K562 (cell line): ENCODE measurements at regions not wholly inside any gene's neighbourhood (a gene's known extent, or its start where the extent isn't known, plus 50 kb on each side); places are given as distances from the start of the nearest gene placed in this dataset.

Source experiments
- ATAC-seq: fragments of 200-7000 bp; cut with Tn5 transposase; 3 replicates; pipeline ENCODE4 v1.9.1; 2020; ENCODE audit warnings: moderate library complexity
- BruUV-seq: library from RNA; stranded (reverse); fragments of 400-500 nt; replicated peaks from 2 replicates; lab custom pipeline; 2021; lab: Mats Ljungman, UMichigan
- CTCF ChIA-PET: fragments of 300-600 bp; formaldehyde crosslinking; extraction: SDS; loops from one replicate; lab custom pipeline; 2021; ENCODE audit warnings: low intra/inter-chr PET ratio; lab: Yijun Ruan, JAX
- POLR2A ChIA-PET: fragments of 300-600, 350-650 bp; sonication (Branson Sonifier 250); formaldehyde crosslinking; extraction: SDS; loops from one replicate; lab custom pipeline; 2021; ENCODE audit warnings: antibody characterized with exemption, inconsistent platforms; lab: Yijun Ruan, JAX
- DNase-seq, 4 experiments: peaks; one replicate each; pipeline versions ENCODE4 v3.0.0 to v3.0.0-alpha.2; 2011 to 2018; ENCODE audit warnings: low spot score in 3 of 4, mixed read lengths in 3 of 4; ENCODE audit errors: extremely low read depth in 1 of 4
- FAIRE-seq: peaks from 2 replicates; lab custom pipeline; 2011; peaks lifted over from hg19 to GRCh38; lab: Jason Lieb, UNC
- H2AFZ ChIP-seq: 2 replicates; pipeline ENCODE4 v1.6.0; 2011; ENCODE audit warnings: low read depth, low read length, control low read depth, inconsistent platforms
- H3K27ac ChIP-seq: fragments of 200-600 bp; 3 replicates; pipeline ENCODE4 v1.8.0; 2011; ENCODE audit warnings: low read depth, mild to moderate bottlenecking, control low read depth, inconsistent platforms, low read length, moderate library complexity, mixed read lengths; ENCODE audit errors: extremely low read depth
- H3K27me3 ChIP-seq, 2 experiments: fragments of 300-600 bp in 1 of 2; 2 replicates in 1 of 2; 3 replicates in 1 of 2; pipeline versions ENCODE4 v1.6.0 to v1.8.0; 2011; ENCODE audit warnings: inconsistent platforms in 2 of 2, low read length in 2 of 2, mild to moderate bottlenecking in 1 of 2, mixed read lengths in 1 of 2, moderate library complexity in 1 of 2; ENCODE audit not compliant: control insufficient read depth in 2 of 2, insufficient read depth in 2 of 2
- H3K36me3 ChIP-seq: fragments of 300-600 bp; 3 replicates; pipeline ENCODE4 v1.8.0; 2011; ENCODE audit warnings: mild to moderate bottlenecking, low read length, inconsistent platforms; ENCODE audit not compliant: control insufficient read depth, insufficient read depth
- H3K4me1 ChIP-seq, 2 experiments: fragments of 200-600 bp in 1 of 2; replicated peaks in 1 of 2; 2 replicates in 1 of 2; 3 replicates in 1 of 2; pipeline versions ENCODE4 v1.5.1 to v1.8.0; 2011; ENCODE audit warnings: inconsistent platforms in 2 of 2, low read length in 2 of 2, mild to moderate bottlenecking in 1 of 2, mixed read lengths in 1 of 2, moderate library complexity in 1 of 2; ENCODE audit not compliant: control insufficient read depth in 2 of 2, insufficient read depth in 2 of 2
- H3K4me2 ChIP-seq: 2 replicates; pipeline ENCODE4 v1.6.1; 2011; ENCODE audit warnings: low read length, control low read depth, inconsistent platforms, mixed read lengths; ENCODE audit not compliant: insufficient read depth
- H3K4me3 ChIP-seq: fragments of 200-600 bp; sonication (generic), shearing (Covaris generic); 2 replicates; pipeline ENCODE4 v1.5.1; 2016; ENCODE audit warnings: control low read depth, inconsistent platforms
- H3K79me2 ChIP-seq: fragments of 200-600 bp; 3 replicates; pipeline ENCODE4 v1.8.0; 2011; ENCODE audit warnings: low read length, inconsistent platforms; ENCODE audit not compliant: control insufficient read depth, insufficient read depth
- H3K9ac ChIP-seq, 2 experiments: 2 replicates each; pipeline versions ENCODE4 v1.6.0 to v1.6.1; 2011; ENCODE audit warnings: low read depth in 2 of 2, low read length in 2 of 2, control low read depth in 1 of 2, inconsistent platforms in 1 of 2, mild to moderate bottlenecking in 1 of 2, mixed read lengths in 1 of 2; ENCODE audit not compliant: insufficient read depth in 1 of 2
- H3K9me1 ChIP-seq: one replicate; pipeline ENCODE4 v1.6.0; 2011; ENCODE audit warnings: inconsistent platforms, mild to moderate bottlenecking, low read length, moderate library complexity; ENCODE audit not compliant: control insufficient read depth, insufficient read depth
- H3K9me3 ChIP-seq: replicated peaks from 2 replicates; pipeline ENCODE4 v1.5.1; 2011; ENCODE audit warnings: low read depth, low read length, inconsistent platforms; ENCODE audit not compliant: control insufficient read depth, insufficient read depth
- H4K20me1 ChIP-seq: replicated peaks from 2 replicates; pipeline ENCODE4 v1.6.1; 2011; ENCODE audit warnings: low read length, inconsistent platforms, mixed read lengths; ENCODE audit not compliant: control insufficient read depth, insufficient read depth
- CEBPB ChIP-seq: fragments of 450-650 bp; IDR thresholded peaks from 2 replicates; pipeline ENCODE4 v1.6.1; 2016; ENCODE audit warnings: missing genetic modification characterization, missing compliant biosample characterization
- HMG20B ChIP-seq: fragments of 250-450 bp; sonication (Bioruptor Pico); IDR thresholded peaks from 2 replicates; pipeline ENCODE4 v1.5.0; 2021; ENCODE audit warnings: mild to moderate bottlenecking
- KLF1 ChIP-seq: fragments of 450-650 bp; IDR thresholded peaks from 2 replicates; pipeline ENCODE4 v1.6.1; 2016; ENCODE audit warnings: missing genetic modification characterization, missing compliant biosample characterization
- MAFK ChIP-seq: IDR thresholded peaks from 2 replicates; pipeline ENCODE4 v1.6.1; 2011; ENCODE audit warnings: low read length, improper control_type of control experiment
- MBD2 ChIP-seq: sonication (generic); IDR thresholded peaks from 2 replicates; pipeline ENCODE4 v1.6.1; 2016; ENCODE audit warnings: low read depth, borderline replicate concordance
- MEIS2 ChIP-seq: fragments of 450-650 bp; IDR thresholded peaks from 2 replicates; pipeline ENCODE4 v1.6.1; 2014; ENCODE audit warnings: mild to moderate bottlenecking; ENCODE audit not compliant: partially characterized antibody
- NFIC ChIP-seq: fragments of 450-650 bp; IDR thresholded peaks from 2 replicates; pipeline ENCODE4 v1.6.1; 2017; ENCODE audit warnings: mild to moderate bottlenecking, inconsistent platforms
- NR2C2 ChIP-seq, 2 experiments: fragments of 200-800 bp in 1 of 2; sonication (Bioruptor generic) in 1 of 2; sonication (generic) in 1 of 2; formaldehyde crosslinking in 1 of 2; IDR thresholded peaks; 2 replicates each; pipeline versions ENCODE4 v1.6.1 to v1.8.0; 2016 to 2022; ENCODE audit warnings: mild to moderate bottlenecking in 1 of 2, missing compliant biosample characterization in 1 of 2, missing genetic modification characterization in 1 of 2, missing genetic modification reagents in 1 of 2
- TOE1 ChIP-seq, 2 experiments: fragments of 450-650 bp in 1 of 2; sonication (generic) in 1 of 2; formaldehyde crosslinking in 1 of 2; IDR thresholded peaks; 2 replicates each; pipeline versions ENCODE4 v1.7.1 to v1.8.0; 2016 to 2022; ENCODE audit warnings: borderline replicate concordance in 2 of 2, mild to moderate bottlenecking in 2 of 2, antibody characterized with exemption in 1 of 2, inconsistent platforms in 1 of 2, low read depth in 1 of 2, missing genetic modification reagents in 1 of 2, moderate library complexity in 1 of 2
- ZBED1 ChIP-seq: IDR thresholded peaks from 2 replicates; pipeline ENCODE4 v1.6.1; 2014
- ZBTB17 ChIP-seq: fragments of 450-650 bp; formaldehyde crosslinking; IDR thresholded peaks from 2 replicates; pipeline ENCODE4 v1.4.0; 2020; ENCODE audit warnings: mild to moderate bottlenecking
- ZFPM2 ChIP-seq: fragments of 250-450 bp; sonication (Bioruptor Pico); IDR thresholded peaks from 2 replicates; pipeline ENCODE4 v1.5.1; 2022; ENCODE audit warnings: mild to moderate bottlenecking
- WGBS: fragments of 100-300 bp; shearing (Covaris generic); methylation state at CpG from one replicate; pipeline ENCODE4 v1.1.6; 2016; ENCODE audit warnings: low coverage, mixed read lengths; ENCODE audit not compliant: insufficient coverage; ENCODE audit errors: missing lambda C conversion rate; 5-methylcytosine and 5-hydroxymethylcytosine counted together
- in situ Hi-C: fragments of 300-500 bp; cut with MboI; formaldehyde crosslinking; loops from 4 replicates; pipeline ENCODE4 v1.15.0; 2018; ENCODE audit warnings: inconsistent platforms, mixed read lengths
- intact Hi-C: fragments of 100-400 bp; cut with micrococcal nuclease; formaldehyde crosslinking; loops from 2 replicates; pipeline ENCODE4 v1.14.2; 2022
- TF ChIP-seq, protein P1 (sequence below): sonication (generic); formaldehyde crosslinking; IDR thresholded peaks from 2 replicates; pipeline ENCODE4 v1.4.0; 2020; ENCODE audit warnings: mild to moderate bottlenecking, missing genetic modification reagents
- TF ChIP-seq, protein P2 (sequence below): fragments of 250-450 bp; sonication (Bioruptor Pico); IDR thresholded peaks from 2 replicates; pipeline ENCODE4 v1.5.1; 2021; ENCODE audit warnings: mild to moderate bottlenecking
- TF ChIP-seq, protein P3 (sequence below): fragments of 450-650 bp; IDR thresholded peaks from one replicate; pipeline ENCODE4 v1.6.1; 2018; ENCODE audit warnings: mild to moderate bottlenecking, moderate library complexity; ENCODE audit not compliant: partially characterized antibody
- TF ChIP-seq, protein P4 (sequence below): sonication (generic); formaldehyde crosslinking; IDR thresholded peaks from 2 replicates; pipeline ENCODE4 v1.8.1; 2023; ENCODE audit warnings: mild to moderate bottlenecking, missing genetic modification reagents, moderate library complexity
- TF ChIP-seq, protein P5 (sequence below): fragments of 450-650 bp; formaldehyde crosslinking; IDR thresholded peaks from 2 replicates; pipeline ENCODE4 v1.4.0; 2022; ENCODE audit warnings: missing genetic modification characterization

DNA sequence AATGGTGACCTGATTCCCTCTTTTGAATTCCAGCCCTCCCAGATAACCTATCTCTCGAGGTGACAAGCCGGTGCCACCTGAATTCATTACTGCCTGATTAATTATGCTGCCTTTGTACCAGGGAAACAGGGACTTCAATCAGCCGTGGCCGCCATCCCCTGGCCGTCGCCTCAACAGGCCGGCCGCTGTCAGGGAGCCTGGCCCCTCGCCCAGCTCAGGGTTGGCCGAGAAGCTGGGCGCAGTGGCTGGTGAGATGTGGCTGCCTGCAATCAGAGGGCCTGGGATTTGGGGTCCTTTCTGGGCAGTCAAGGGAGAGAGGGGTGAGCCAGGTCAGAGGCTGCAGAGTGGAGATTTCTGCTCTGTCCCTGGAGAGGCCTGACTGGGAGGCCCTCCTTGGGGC, 91.2 kb downstream of the KCTD15 start:
- in situ Hi-C loops: no loop called here
- CTCF ChIA-PET: no interaction called here
- TF ChIP-seq, protein P1, sequence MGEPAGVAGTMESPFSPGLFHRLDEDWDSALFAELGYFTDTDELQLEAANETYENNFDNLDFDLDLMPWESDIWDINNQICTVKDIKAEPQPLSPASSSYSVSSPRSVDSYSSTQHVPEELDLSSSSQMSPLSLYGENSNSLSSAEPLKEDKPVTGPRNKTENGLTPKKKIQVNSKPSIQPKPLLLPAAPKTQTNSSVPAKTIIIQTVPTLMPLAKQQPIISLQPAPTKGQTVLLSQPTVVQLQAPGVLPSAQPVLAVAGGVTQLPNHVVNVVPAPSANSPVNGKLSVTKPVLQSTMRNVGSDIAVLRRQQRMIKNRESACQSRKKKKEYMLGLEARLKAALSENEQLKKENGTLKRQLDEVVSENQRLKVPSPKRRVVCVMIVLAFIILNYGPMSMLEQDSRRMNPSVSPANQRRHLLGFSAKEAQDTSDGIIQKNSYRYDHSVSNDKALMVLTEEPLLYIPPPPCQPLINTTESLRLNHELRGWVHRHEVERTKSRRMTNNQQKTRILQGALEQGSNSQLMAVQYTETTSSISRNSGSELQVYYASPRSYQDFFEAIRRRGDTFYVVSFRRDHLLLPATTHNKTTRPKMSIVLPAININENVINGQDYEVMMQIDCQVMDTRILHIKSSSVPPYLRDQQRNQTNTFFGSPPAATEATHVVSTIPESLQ (CRISPR knock-in tag): no peak
- TF ChIP-seq ZFPM2 (CRISPR knock-in tag): no peak
- no peak for TF ChIP-seq HMG20B (CRISPR knock-in tag)
- TF ChIP-seq, protein P2, sequence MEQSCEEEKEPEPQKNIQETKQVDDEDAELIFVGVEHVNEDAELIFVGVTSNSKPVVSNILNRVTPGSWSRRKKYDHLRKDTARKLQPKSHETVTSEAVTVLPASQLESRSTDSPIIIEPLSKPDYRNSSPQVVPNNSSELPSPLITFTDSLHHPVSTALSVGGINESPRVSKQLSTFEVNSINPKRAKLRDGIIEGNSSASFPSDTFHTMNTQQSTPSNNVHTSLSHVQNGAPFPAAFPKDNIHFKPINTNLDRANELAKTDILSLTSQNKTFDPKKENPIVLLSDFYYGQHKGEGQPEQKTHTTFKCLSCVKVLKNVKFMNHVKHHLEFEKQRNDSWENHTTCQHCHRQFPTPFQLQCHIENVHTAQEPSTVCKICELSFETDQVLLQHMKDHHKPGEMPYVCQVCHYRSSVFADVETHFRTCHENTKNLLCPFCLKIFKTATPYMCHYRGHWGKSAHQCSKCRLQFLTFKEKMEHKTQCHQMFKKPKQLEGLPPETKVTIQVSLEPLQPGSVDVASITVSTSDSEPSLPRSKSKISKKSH (CRISPR knock-in tag): no peak
- TF ChIP-seq KLF1 (tag): no peak
- no peak for TF ChIP-seq NR2C2 (CRISPR knock-in tag; IDR thresholded peaks at IDR 0.05)
- no peak for TF ChIP-seq NR2C2 (tag; IDR thresholded peaks at IDR 0.05)
- no peak for TF ChIP-seq ZBTB17 (CRISPR knock-in tag)
- TF ChIP-seq TOE1 (IDR thresholded peaks at IDR 0.05; ENCODE audit: borderline replicate concordance): no peak
- no peak for TF ChIP-seq TOE1 (CRISPR knock-in tag; IDR thresholded peaks at IDR 0.05; ENCODE audit: borderline replicate concordance, low read depth)
- TF ChIP-seq, protein P3, sequence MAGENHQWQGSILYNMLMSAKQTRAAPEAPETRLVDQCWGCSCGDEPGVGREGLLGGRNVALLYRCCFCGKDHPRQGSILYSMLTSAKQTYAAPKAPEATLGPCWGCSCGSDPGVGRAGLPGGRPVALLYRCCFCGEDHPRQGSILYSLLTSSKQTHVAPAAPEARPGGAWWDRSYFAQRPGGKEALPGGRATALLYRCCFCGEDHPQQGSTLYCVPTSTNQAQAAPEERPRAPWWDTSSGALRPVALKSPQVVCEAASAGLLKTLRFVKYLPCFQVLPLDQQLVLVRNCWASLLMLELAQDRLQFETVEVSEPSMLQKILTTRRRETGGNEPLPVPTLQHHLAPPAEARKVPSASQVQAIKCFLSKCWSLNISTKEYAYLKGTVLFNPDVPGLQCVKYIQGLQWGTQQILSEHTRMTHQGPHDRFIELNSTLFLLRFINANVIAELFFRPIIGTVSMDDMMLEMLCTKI: no peak
- TF ChIP-seq, protein P4, sequence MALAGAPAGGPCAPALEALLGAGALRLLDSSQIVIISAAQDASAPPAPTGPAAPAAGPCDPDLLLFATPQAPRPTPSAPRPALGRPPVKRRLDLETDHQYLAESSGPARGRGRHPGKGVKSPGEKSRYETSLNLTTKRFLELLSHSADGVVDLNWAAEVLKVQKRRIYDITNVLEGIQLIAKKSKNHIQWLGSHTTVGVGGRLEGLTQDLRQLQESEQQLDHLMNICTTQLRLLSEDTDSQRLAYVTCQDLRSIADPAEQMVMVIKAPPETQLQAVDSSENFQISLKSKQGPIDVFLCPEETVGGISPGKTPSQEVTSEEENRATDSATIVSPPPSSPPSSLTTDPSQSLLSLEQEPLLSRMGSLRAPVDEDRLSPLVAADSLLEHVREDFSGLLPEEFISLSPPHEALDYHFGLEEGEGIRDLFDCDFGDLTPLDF (CRISPR knock-in tag): no peak
- TF ChIP-seq ZBED1: no peak
- TF ChIP-seq MEIS2: no peak
- no peak for TF ChIP-seq CEBPB
- no peak for TF ChIP-seq MBD2
- TF ChIP-seq NFIC: no peak
- TF ChIP-seq, protein P5, sequence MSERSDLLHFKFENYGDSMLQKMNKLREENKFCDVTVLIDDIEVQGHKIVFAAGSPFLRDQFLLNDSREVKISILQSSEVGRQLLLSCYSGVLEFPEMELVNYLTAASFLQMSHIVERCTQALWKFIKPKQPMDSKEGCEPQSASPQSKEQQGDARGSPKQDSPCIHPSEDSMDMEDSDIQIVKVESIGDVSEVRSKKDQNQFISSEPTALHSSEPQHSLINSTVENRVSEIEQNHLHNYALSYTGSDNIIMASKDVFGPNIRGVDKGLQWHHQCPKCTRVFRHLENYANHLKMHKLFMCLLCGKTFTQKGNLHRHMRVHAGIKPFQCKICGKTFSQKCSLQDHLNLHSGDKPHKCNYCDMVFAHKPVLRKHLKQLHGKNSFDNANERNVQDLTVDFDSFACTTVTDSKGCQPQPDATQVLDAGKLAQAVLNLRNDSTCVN: no peak
- TF ChIP-seq MAFK: no peak

More for the DNA sequence above, 91.2 kb downstream of the KCTD15 start:
- POLR2A ChIA-PET: no interaction called here
- Histone ChIP-seq H3K9me3 (no peaks in the 10 kb centered on the region), H3K79me2 (no peaks in the 10 kb centered on the region), H3K27me3 (peaks cover 11 to 36% of the 10 kb centered on the region in 2 experiments; a peak in 3 of 5 replicates), H3K9ac (no peak overlapping the region), H3K4me1 (no peaks in the 10 kb centered on the region), H2AFZ (no peak overlapping the region), H3K4me3 (no peak overlapping the region), H3K4me2 (no peak overlapping the region), H4K20me1 (no peaks in the 10 kb centered on the region), H3K27ac (no peak overlapping the region), H3K9me1 (no peaks in the 10 kb centered on the region), H3K36me3 (no peaks in the 10 kb centered on the region)
- 3% methylated on average over 9 of the region's 11 CpGs for WGBS
- intact Hi-C loops: no loop called here
- BruUV-seq: no TSS peak
- no peak for FAIRE-seq
- no peak for DNase-seq
- no peak for ATAC-seq
